Right lobe of liver (tissue), 4 donors: ENCODE measurements at regions not wholly inside any gene's neighbourhood (a gene's known extent, or its start where the extent isn't known, plus 50 kb on each side); places are given as distances from the start of the nearest gene placed in this dataset.

Experiments
- POLR2A ChIP-seq: fragments of 450-650 bp; IDR thresholded peaks from one replicate; pipeline ENCODE4 v1.6.1; 2017; ENCODE audit warnings: antibody characterized with exemption, mild to moderate bottlenecking
- TF ChIP-seq, protein P1 (sequence below), 4 donors: fragments of 200-600 bp in 3 of 4; fragments of 450-650 bp in 1 of 4; IDR thresholded peaks; one replicate each; pipeline versions ENCODE4 v1.5.1 to v1.8.0; 2016 to 2022; ENCODE audit warnings: antibody characterized with exemption in 4 of 4, mild to moderate bottlenecking in 2 of 4
- donor health status: DM: no; HTN: no; CAD: no.
- donor health status: DM: no; HTN: no; CAD: no.
- donor health status: DM: no; HTN: yes; CAD: no.

GRCh38 chr3:110618512-110619226, 452.9 kb upstream of the NECTIN3 start:
- TF ChIP-seq, protein P1, sequence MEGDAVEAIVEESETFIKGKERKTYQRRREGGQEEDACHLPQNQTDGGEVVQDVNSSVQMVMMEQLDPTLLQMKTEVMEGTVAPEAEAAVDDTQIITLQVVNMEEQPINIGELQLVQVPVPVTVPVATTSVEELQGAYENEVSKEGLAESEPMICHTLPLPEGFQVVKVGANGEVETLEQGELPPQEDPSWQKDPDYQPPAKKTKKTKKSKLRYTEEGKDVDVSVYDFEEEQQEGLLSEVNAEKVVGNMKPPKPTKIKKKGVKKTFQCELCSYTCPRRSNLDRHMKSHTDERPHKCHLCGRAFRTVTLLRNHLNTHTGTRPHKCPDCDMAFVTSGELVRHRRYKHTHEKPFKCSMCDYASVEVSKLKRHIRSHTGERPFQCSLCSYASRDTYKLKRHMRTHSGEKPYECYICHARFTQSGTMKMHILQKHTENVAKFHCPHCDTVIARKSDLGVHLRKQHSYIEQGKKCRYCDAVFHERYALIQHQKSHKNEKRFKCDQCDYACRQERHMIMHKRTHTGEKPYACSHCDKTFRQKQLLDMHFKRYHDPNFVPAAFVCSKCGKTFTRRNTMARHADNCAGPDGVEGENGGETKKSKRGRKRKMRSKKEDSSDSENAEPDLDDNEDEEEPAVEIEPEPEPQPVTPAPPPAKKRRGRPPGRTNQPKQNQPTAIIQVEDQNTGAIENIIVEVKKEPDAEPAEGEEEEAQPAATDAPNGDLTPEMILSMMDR (IDR thresholded peaks at IDR 0.05), result no peak
- TF ChIP-seq POLR2A, result no peak
